Hematopoietic multipotent progenitor cell treated with erythropoietin and hydrocortisone succinate and interleukin-3 and kit ligand, for 6 days (in vitro differentiated cells): ENCODE measurements at regions not wholly inside any gene's neighbourhood (a gene's known extent, or its start where the extent isn't known, plus 50 kb on each side); places are given as distances from the start of the nearest gene placed in this dataset.
"Not testable (repeated sequence)": the region's sequence is repeated elsewhere in the genome, so short reads cannot be mapped to it uniquely, and the experiment has no call there.

Experiments
- DNase-seq: peaks from one replicate; pipeline ENCODE4 v3.0.0-alpha.2; 2015

DNA sequence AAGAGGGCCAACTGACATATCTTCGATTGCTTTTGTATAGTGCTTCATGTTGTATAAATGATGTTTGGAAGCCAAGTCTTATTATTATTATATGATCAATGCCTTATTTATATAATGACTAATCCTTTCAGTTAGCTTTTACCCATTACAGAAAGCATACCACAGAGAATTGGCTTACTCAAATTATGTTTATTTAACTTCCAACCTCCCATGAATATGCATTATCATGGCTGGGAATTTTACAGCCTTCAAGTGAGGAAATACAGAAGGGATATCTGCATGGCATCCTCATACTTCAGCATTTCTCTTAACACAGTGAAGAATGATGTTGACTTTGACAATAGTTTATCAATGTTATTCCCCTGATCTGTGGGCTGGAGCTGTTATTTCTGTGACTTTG lies 225.9 kb upstream of the GAP43 start:
- DNase-seq = no peak

DNA sequence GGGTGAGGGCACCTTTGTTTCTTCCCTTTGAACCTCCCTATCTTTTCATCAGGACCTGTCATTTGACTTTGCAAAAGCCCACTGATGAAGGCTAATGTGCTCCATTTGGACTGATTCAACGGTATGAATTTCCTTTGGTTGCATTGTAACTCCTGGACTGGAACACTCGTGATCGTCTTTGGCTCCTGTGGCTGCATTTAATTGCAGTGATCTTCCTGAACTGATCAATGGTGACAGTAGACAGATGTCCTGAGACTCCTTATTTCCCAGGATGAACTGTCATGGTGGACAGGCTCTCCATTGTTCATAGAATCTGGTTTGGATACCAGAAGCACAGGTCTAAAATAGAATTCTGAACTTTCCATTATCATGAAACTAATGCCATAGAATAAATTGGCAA lies 224.8 kb upstream of the GAP43 start:
- DNase-seq = no peak

GRCh38 chr3:115399750-115400149 lies 223.6 kb upstream of the GAP43 start:
- DNase-seq = no peak

- no peak for DNase-seq
Measured at GRCh38 chr3:115401298-115401697, 222.0 kb upstream of the GAP43 start.

DNA sequence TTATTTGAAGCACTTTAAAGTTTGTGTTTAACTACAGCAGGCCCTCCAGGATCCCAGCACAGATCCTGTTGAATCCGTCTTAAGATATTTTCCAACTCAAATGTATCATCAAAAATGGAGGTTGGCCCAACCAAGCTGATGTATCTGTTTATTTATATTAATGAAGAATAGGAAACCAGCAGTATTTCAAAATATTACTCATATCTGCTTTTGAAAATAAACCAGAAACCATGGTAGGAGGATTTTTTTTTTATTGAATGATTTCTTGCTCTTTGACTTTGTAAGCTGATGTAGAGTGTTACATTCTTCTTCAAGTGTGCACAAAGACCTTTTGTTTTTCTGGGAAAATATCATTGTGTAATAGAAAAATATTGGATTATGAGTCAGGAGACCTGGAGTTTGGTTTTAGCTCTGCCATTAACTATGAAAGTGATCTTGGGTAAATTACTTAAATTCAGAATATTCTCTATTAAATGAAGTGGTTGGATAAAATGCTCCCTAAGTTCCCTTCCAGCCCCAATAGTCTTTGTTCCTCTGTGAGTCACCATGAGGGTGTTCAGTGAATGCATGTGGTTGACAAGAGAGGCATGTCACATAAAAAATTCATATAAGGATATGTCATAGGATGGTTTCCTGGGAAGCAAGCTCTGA lies 221.3 kb upstream of the GAP43 start:
- DNase-seq = no peak

- DNase-seq = no peak
Measured at GRCh38 chr3:115402651-115403050, 220.7 kb upstream of the GAP43 start.

- no peak for DNase-seq
Measured at GRCh38 chr3:115403786-115404185, 219.5 kb upstream of the GAP43 start.

GRCh38 chr3:115409596-115409995 lies 213.7 kb upstream of the GAP43 start:
- DNase-seq = no peak

DNA sequence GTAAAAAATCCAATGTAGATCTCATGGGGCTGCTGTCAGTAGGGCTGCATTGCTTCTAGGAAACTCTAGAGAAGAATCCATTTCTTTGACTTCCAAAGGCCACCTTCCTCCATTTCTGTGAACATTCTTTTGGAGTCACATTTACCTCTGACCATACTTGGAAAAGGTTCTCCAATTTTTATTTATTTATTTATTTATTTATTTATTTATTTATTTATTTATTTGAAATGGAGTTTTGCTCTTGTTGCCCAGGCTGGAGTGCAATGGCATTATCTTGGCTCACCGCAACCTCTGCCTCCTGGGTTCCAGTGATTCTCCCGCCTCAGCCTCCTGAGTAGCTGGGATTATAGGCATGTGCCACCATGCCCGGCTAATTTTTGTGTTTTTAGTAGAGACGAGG lies 208.7 kb upstream of the GAP43 start:
- DNase-seq = not testable (repeated sequence)

GRCh38 chr3:115415246-115415996 lies 207.9 kb upstream of the GAP43 start:
- DNase-seq = no peak

DNA sequence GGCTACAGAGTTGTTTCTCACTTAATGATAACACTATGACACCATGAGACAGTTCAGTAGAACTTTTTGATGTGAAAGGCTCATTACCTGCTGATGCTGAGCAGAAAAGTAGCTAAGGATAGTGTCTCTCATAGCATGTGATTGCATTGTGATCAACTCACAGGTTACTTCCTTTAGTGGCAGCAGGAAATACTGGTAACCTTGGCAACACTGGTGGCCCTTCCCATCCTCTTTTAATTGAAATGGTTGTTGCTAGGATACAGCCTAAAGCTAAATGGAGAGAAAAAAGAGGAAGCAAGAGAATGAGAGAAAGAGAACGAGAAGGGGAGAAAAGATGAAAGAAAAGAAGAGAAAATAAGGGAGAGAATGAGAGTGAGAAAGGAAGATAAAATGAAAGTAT lies 204.7 kb upstream of the GAP43 start:
- no peak for DNase-seq

GRCh38 chr3:115420086-115420485 lies 203.2 kb upstream of the GAP43 start:
- no peak for DNase-seq

DNA sequence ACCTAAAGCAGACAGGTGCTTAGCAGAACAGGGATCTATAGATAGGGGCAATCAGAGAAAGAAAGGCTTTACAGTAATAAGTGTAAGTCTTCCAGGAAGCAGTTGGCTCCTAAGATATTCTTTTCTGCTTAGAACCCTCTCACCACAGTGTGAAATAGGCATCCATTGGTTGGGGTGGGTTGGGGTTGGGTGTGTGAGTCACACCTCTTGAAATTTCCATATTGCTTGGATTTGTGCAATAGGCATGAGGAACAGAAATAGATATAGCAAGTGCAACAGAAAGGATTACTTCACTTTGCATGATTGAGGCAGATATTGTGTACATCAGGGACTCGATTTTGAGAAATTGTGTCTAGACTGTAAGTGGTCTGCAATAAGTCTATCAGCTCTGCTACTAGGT lies 200.1 kb upstream of the GAP43 start:
- no peak for DNase-seq

DNA sequence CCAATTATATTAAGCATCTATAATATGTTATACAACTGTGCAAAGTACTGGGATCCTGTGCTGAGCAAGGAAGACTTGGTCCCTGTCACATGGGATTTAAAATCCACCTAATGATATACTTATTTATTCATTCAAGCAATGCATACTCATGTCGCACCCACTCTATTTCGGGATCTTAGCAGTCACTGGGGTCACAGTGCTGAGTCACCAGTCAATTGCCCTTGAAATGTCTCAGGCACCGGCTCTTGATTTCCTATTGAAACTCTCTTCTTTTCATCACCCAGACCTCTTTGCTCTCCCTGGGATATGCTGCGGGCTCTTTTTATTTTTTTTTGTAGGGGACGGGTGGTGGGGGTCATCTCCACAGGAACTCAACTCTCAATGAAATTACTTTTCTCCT lies 194.5 kb upstream of the GAP43 start:
- no peak for DNase-seq

- no peak for DNase-seq
Measured at GRCh38 chr3:115436767-115437301, 186.5 kb upstream of the GAP43 start.

DNA sequence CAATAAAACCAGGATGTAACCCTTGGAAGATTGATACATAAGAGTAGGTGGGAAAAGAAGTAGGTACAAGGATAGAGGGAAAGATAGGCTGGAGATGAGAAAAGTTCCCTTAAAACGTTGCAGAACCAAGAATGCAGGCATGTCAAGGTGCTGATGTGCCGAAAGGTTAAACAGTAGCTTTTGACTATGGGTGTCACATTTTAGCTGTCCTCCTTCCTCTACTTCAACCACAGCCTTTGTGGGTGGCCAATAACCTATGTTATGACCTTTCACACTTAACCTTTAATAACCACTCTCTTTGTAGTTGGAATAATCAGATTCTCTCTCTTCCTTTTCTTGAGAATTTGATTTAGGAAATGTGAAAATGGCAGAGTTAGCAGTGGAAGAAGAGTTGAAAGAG lies 184.5 kb upstream of the GAP43 start:
- DNase-seq = no peak

GRCh38 chr3:115445559-115445958 lies 177.8 kb upstream of the GAP43 start:
- no peak for DNase-seq

DNA sequence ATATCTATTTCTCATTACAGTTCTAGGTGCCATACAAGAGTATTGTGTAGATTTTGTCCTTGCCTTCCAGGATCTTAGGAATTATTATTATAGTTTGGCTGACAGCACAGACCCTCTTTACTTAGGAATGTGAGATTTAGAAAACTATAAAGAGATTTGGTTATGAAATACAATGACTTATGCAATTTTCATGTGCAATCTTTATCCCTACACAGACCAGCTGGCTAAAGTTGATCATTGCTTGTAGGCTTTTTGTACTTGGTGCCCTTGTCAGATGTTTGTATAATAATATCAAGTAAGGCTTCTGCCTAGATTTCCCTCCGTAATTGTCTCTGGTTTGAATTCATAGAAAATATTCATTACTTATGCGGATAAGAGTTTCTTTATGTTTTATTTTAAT lies 174.5 kb upstream of the GAP43 start:
- DNase-seq = no peak

GRCh38 chr3:115450036-115450435 lies 173.3 kb upstream of the GAP43 start:
- no peak for DNase-seq

DNA sequence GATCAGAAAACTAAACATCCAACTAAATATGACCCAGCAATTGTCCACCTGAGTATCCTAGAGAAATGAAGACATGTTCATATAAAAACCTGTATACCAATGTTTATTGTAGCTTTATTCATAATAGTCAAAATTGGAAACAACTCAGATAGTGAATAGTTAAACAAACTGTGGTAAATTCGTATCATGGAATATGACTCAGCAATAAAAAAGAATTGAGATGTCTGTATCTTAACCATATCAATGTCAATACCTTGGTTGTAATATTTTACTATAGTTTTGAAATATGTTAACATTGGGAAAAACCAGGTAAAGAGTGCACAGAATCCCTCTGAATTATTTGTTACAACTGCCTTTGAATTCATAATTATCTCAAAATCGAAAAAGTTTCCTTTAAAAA lies 159.3 kb upstream of the GAP43 start:
- no peak for DNase-seq

DNA sequence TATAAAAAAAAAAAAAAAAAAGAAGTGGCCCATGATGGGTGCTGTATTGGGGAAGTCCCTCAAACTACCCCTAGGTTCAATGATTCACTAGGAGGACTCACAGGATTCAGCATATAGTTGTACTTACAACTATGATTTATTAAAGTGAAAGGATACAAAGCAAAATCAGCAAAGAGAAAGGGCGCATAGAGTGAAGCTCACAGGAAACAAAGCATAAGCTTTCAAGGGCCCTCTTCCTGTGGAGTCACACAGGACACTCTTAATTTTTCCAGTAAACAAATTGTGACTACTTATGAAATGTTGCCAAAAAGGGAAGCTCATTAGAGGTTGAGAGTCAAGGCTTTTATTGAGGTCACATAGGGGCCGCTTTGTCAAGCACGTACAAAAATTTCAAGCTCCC lies 153.7 kb upstream of the GAP43 start:
- no peak for DNase-seq

- DNase-seq = no peak
Measured at GRCh38 chr3:115470254-115470653, 153.1 kb upstream of the GAP43 start.

DNA sequence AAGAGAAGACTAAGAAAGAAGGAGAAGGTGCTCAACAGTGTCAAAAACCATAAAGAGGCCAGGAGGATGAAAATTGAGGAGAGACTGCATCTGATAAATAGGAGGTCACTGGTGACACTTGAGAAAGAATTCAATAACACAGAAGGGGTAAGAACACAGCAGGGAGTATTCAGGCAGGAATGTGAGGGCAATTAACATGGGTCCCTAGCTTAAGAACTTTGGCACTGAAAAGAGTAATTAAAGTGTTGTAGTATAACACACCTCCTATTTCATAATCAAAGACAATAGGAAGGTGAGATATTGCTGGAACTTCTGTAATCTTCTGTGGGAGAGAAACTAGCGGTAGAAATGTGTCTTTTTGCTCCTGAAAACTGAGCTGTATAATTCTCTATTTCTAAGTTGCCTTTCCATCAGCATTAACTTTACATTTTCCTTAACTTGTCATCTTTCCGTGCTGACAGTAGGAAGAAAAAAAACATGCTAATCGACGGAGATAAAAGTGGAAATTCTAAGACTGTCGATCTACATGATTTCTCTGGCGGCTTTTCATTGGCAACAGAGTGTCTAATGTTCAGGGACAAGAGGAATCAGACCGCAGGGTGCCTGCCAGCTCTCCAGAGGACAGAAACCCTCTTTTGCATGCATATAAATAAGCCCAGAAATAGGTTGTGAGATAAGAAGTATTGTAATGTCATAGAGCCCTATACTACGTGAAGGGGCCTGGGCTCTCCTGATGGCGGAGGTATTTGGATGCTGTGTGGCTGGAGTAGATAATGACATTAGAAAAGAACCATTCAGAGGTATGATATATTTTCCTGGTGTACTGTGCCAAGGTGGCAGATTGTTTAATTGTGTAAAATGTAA lies 147.9 kb upstream of the GAP43 start:
- DNase-seq = no peak

DNA sequence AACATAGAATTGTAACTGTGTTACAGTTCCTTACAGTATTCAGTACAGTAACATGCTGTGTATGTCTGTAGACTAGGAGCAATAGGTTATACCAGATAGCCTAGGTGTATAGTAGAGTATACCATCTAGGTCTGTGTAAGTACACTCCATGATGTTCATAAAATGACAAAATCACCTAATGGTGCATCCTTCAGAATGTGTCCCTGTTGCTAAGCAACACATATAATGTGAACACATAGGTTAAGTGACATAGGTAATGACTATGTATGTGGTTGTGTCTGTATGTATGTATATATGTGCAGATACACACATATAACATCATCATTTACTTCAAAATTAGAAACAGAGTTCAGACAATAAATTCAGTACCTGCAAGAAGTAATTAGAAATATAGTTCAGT lies 146.8 kb upstream of the GAP43 start:
- no peak for DNase-seq
